ENCODE measurements at regions not wholly inside any gene's neighbourhood (a gene's known extent, or its start where the extent isn't known, plus 50 kb on each side); places are given as distances from the start of the nearest gene placed in this dataset.

GRCh38 chr6:97815301-97815812, 532.3 kb upstream of the MMS22L start:
- Histone ChIP-seq H3K79me2 (ENCODE audit: insufficient read depth, low read length) (no peaks in the 10 kb centered on the region), H3K9me2 (replicated peaks; ENCODE audit: insufficient read depth, low read length) (no peaks in the 10 kb centered on the region), H3K4me3 (ENCODE audit: insufficient read depth, low read length, poor library complexity, severe bottlenecking) (no peak overlapping the region), H3F3A (ENCODE audit: insufficient read depth) (no peaks in the 10 kb centered on the region), H3K36me3 (ENCODE audit: low read length) (no peaks in the 10 kb centered on the region), H3K27ac (ENCODE audit: low read depth, low read length) (no peak overlapping the region), H2AFZ (ENCODE audit: low read depth, low read length, severe bottlenecking) (no peak overlapping the region), H4K20me1 (ENCODE audit: low read depth, low read length) (no peaks in the 10 kb centered on the region), H3K9ac (ENCODE audit: low read length) (no peak overlapping the region), H3K27me3 (ENCODE audit: low read length) (no peaks in the 10 kb centered on the region), H3K4me2 (ENCODE audit: low read depth, low read length, poor library complexity, severe bottlenecking) (no peak overlapping the region), H3K9me3 (ENCODE audit: insufficient read depth, low read length) (no peaks in the 10 kb centered on the region)
- TF ChIP-seq EZH2phosphoT487 (conservative IDR thresholded peaks at IDR 0.05; ENCODE audit: low read length): no peak
- TF ChIP-seq CTCF (IDR thresholded peaks at IDR 0.05; ENCODE audit: insufficient read depth, low read length, poor library complexity, severe bottlenecking): no peak

GRCh38 chr6:97816526-97816925, 533.5 kb upstream of the MMS22L start:
- Histone ChIP-seq H3K36me3 (ENCODE audit: low read length) (no peaks in the 10 kb centered on the region), H3K4me3 (ENCODE audit: insufficient read depth, low read length, poor library complexity, severe bottlenecking) (no peak overlapping the region), H4K20me1 (ENCODE audit: low read depth, low read length) (no peaks in the 10 kb centered on the region), H3F3A (ENCODE audit: insufficient read depth) (no peaks in the 10 kb centered on the region), H3K9me2 (replicated peaks; ENCODE audit: insufficient read depth, low read length) (no peaks in the 10 kb centered on the region), H3K9ac (ENCODE audit: low read length) (no peak overlapping the region), H3K9me3 (ENCODE audit: insufficient read depth, low read length) (no peaks in the 10 kb centered on the region), H3K27ac (ENCODE audit: low read depth, low read length) (no peak overlapping the region), H2AFZ (ENCODE audit: low read depth, low read length, severe bottlenecking) (no peak overlapping the region), H3K27me3 (ENCODE audit: low read length) (no peaks in the 10 kb centered on the region), H3K4me2 (ENCODE audit: low read depth, low read length, poor library complexity, severe bottlenecking) (no peak overlapping the region), H3K79me2 (ENCODE audit: insufficient read depth, low read length) (no peaks in the 10 kb centered on the region)
- TF ChIP-seq CTCF (IDR thresholded peaks at IDR 0.05; ENCODE audit: insufficient read depth, low read length, poor library complexity, severe bottlenecking) (no peak), EZH2phosphoT487 (conservative IDR thresholded peaks at IDR 0.05; ENCODE audit: low read length) (no peak)

- Histone ChIP-seq H4K20me1 (ENCODE audit: low read depth, low read length) (no peaks in the 10 kb centered on the region), H3K4me3 (ENCODE audit: insufficient read depth, low read length, poor library complexity, severe bottlenecking) (no peak overlapping the region), H3K4me2 (ENCODE audit: low read depth, low read length, poor library complexity, severe bottlenecking) (no peak overlapping the region), H3K9ac (ENCODE audit: low read length) (no peak overlapping the region), H3K27me3 (ENCODE audit: low read length) (no peaks in the 10 kb centered on the region), H3K27ac (ENCODE audit: low read depth, low read length) (no peak overlapping the region), H3K9me2 (replicated peaks; ENCODE audit: insufficient read depth, low read length) (no peaks in the 10 kb centered on the region), H2AFZ (ENCODE audit: low read depth, low read length, severe bottlenecking) (no peak overlapping the region), H3K36me3 (ENCODE audit: low read length) (no peaks in the 10 kb centered on the region), H3F3A (ENCODE audit: insufficient read depth) (no peaks in the 10 kb centered on the region), H3K9me3 (ENCODE audit: insufficient read depth, low read length) (no peaks in the 10 kb centered on the region), H3K79me2 (ENCODE audit: insufficient read depth, low read length) (no peaks in the 10 kb centered on the region)
- no peak for TF ChIP-seq EZH2phosphoT487 (conservative IDR thresholded peaks at IDR 0.05; ENCODE audit: low read length)
- no peak for TF ChIP-seq CTCF (IDR thresholded peaks at IDR 0.05; ENCODE audit: insufficient read depth, low read length, poor library complexity, severe bottlenecking)
Observed at GRCh38 chr6:97819710-97820109, 536.7 kb upstream of the MMS22L start.
